Parathyroid adenoma (tissue), 2 donors: ENCODE measurements at regions not wholly inside any gene's neighbourhood (a gene's known extent, or its start where the extent isn't known, plus 50 kb on each side); places are given as distances from the start of the nearest gene placed in this dataset.

Experiments
- H2AFZ ChIP-seq: fragments of 300-600 bp; sonication (generic); one replicate; pipeline ENCODE4 v1.7.0; 2017; ENCODE audit warnings: antibody characterized with exemption, mild to moderate bottlenecking
- H3K27ac ChIP-seq: fragments of 300-600 bp; sonication (generic); one replicate; pipeline ENCODE4 v1.7.0; 2017
- H3K27me3 ChIP-seq: fragments of 300-600 bp; sonication (generic); one replicate; pipeline ENCODE4 v1.7.0; 2017; ENCODE audit warnings: low read length; ENCODE audit not compliant: control insufficient read depth, insufficient read depth
- H3K36me3 ChIP-seq: fragments of 300-600 bp; sonication (generic); one replicate; pipeline ENCODE4 v1.7.0; 2017; ENCODE audit warnings: low read length; ENCODE audit not compliant: control insufficient read depth, insufficient read depth
- H3K4me1 ChIP-seq: fragments of 300-600 bp; sonication (generic); one replicate; pipeline ENCODE4 v1.7.0; 2017; ENCODE audit warnings: control low read depth
- H3K4me2 ChIP-seq: fragments of 300-600 bp; sonication (generic); one replicate; pipeline ENCODE4 v1.7.0; 2017; ENCODE audit warnings: low read length
- H3K4me3 ChIP-seq: fragments of 300-600 bp; sonication (generic); one replicate; pipeline ENCODE4 v1.7.0; 2017; ENCODE audit warnings: low read depth, low read length
- H3K79me2 ChIP-seq: fragments of 300-600 bp; sonication (generic); one replicate; pipeline ENCODE4 v1.7.0; 2017; ENCODE audit warnings: control low read depth
- H3K9ac ChIP-seq: fragments of 300-600 bp; sonication (generic); one replicate; pipeline ENCODE4 v1.7.0; 2017; ENCODE audit warnings: mild to moderate bottlenecking
- H3K9me3 ChIP-seq: fragments of 300-600 bp; sonication (generic); one replicate; pipeline ENCODE4 v1.7.0; 2017; ENCODE audit warnings: low read length; ENCODE audit not compliant: control insufficient read depth
- CTCF ChIP-seq: fragments of 300-600 bp; sonication (generic); IDR thresholded peaks from one replicate; pipeline ENCODE4 v1.7.0; 2017; ENCODE audit warnings: antibody characterized with exemption, mild to moderate bottlenecking
- donor health status: primary hyperparathyroidism.

- H2AFZ ChIP-seq: no peak overlapping the region
- TF ChIP-seq CTCF: no peak
- H3K36me3 ChIP-seq: no peaks in the 10 kb centered on the region
- no peaks in the 10 kb centered on the region for H3K27me3 ChIP-seq
- H3K9ac ChIP-seq: no peak overlapping the region
- H3K4me2 ChIP-seq: no peak overlapping the region
- H3K9me3 ChIP-seq: no peaks in the 10 kb centered on the region
- H3K4me3 ChIP-seq: no peak overlapping the region
- no peaks in the 10 kb centered on the region for H3K4me1 ChIP-seq
- H3K79me2 ChIP-seq: no peaks in the 10 kb centered on the region
- H3K27ac ChIP-seq: no peak overlapping the region
Observed at GRCh38 chr10:4391683-4392082, 434.3 kb upstream of the AKR1E2 start.

GRCh38 chr10:4390219-4390618 is 435.8 kb upstream of the AKR1E2 start:
- Histone ChIP-seq H3K79me2 (no peaks in the 10 kb centered on the region), H3K9me3 (no peaks in the 10 kb centered on the region), H2AFZ (no peak overlapping the region), H3K4me1 (no peaks in the 10 kb centered on the region), H3K9ac (no peak overlapping the region), H3K4me3 (no peak overlapping the region), H3K27me3 (no peaks in the 10 kb centered on the region), H3K36me3 (no peaks in the 10 kb centered on the region), H3K4me2 (no peak overlapping the region), H3K27ac (no peak overlapping the region)
- no peak for TF ChIP-seq CTCF

DNA sequence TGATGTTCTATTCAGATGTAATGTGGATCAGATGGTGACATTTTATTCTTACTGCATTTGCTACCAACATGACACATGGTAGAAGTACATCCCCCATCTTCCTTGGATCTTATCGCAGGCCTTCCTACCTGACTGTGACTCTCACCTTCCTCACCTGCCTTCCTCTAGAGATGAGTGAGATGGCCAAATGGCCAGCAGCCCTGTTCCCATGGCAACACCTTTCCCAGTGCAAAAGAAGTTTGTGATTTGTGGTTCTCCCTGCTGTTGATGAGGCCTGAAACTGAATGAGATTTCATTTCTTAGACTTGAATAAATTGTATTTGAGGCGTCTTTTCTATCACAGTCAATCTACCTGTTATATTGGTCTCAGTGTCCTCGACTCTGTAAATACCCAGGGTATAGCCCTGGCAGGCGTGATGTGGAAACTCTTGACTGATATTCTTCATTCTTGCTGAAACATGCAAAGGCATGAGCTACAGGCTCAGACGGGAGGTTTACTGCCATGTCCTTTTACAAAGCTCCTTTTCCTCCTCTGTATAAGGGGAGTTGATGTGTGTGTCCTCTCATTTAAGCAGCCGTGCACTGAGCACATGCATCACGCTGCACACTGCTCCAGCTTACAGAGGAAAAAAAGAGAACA is 440.7 kb upstream of the AKR1E2 start:
- no peak for TF ChIP-seq CTCF
- Histone ChIP-seq H3K36me3 (no peaks in the 10 kb centered on the region), H2AFZ (no peak overlapping the region), H3K9ac (no peak overlapping the region), H3K27ac (no peak overlapping the region), H3K9me3 (no peaks in the 10 kb centered on the region), H3K4me1 (no peaks in the 10 kb centered on the region), H3K79me2 (no peaks in the 10 kb centered on the region), H3K4me3 (no peak overlapping the region), H3K27me3 (no peaks in the 10 kb centered on the region), H3K4me2 (no peak overlapping the region)

GRCh38 chr10:4384245-4384644 is 441.8 kb upstream of the AKR1E2 start:
- no peak for TF ChIP-seq CTCF
- H3K4me3 ChIP-seq: no peak overlapping the region
- no peaks in the 10 kb centered on the region for H3K27me3 ChIP-seq
- no peak overlapping the region for H3K27ac ChIP-seq
- H3K36me3 ChIP-seq: no peaks in the 10 kb centered on the region
- H3K4me1 ChIP-seq: no peaks in the 10 kb centered on the region
- no peak overlapping the region for H3K4me2 ChIP-seq
- no peak overlapping the region for H2AFZ ChIP-seq
- no peak overlapping the region for H3K9ac ChIP-seq
- no peaks in the 10 kb centered on the region for H3K79me2 ChIP-seq
- H3K9me3 ChIP-seq: no peaks in the 10 kb centered on the region

GRCh38 chr10:4383651-4384098 is 442.3 kb upstream of the AKR1E2 start:
- Histone ChIP-seq H3K4me2 (no peak overlapping the region), H3K9ac (no peak overlapping the region), H3K27me3 (no peaks in the 10 kb centered on the region), H3K27ac (no peak overlapping the region), H3K79me2 (no peaks in the 10 kb centered on the region), H3K36me3 (no peaks in the 10 kb centered on the region), H3K4me3 (no peak overlapping the region), H2AFZ (no peak overlapping the region), H3K4me1 (no peaks in the 10 kb centered on the region), H3K9me3 (no peaks in the 10 kb centered on the region)
- TF ChIP-seq CTCF: no peak
